ENCODE measurements at regions not wholly inside any gene's neighbourhood (a gene's known extent, or its start where the extent isn't known, plus 50 kb on each side); places are given as distances from the start of the nearest gene placed in this dataset.

GRCh38 chr4:177051473-177052060 is 258.1 kb upstream of the NEIL3 start:
- no peak for DNase-seq (ENCODE audit: low read depth)

GRCh38 chr4:177052211-177052934 is 257.3 kb upstream of the NEIL3 start:
- DNase-seq (ENCODE audit: low read depth), result no peak

DNA sequence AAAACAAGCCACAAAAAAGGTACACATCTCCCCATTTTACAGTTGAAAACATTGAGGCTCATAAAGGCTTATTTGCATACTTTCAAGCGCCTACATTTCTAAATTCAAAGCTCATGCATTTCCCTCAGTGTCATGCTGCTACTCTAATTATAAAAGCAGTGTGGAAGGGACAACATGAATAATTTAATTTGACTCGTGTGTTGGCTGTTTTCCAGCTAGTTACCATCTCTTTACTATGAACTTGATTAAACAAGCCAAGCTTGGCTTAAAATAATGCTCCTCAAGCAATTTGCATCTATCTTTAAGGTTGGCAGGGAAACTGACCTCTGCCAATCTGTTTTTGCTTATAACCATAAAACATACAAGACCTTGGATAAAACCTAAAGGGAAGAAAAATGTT is 252.5 kb upstream of the NEIL3 start:
- no peak for DNase-seq (ENCODE audit: low read depth)

- DNase-seq (ENCODE audit: low read depth), result no peak
Observed at GRCh38 chr4:177064116-177064515, 245.6 kb upstream of the NEIL3 start.

DNA sequence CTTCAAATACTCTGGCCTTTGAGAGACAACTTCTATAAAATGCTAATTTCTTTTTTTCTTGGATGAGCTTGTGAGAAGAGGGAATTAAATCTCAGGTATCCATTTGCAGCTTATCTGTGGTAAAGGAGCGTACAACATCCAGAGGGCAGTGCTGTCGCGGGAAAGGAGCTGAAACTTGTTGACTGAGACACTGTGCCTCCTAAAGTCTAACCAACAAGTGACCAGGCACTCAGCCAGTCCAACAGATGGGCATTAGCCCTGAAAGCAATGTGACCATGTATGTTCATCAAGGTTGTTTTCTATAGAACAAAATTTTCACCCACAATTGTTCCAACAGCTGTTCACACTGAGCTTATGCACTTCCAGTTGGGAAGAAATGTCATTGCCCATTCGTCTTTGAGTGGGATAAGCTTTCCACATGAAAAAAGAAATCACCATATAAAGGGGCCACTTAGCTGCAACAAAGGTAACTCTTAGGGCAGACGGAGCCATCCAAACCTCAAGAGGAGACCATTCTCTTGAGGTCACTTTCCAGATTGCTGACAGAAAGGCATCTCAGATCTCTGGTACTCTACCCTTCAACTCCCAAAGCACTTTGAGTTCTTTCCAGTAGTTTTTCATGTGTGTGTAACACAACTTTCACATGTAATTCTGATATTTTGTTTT is 244.8 kb upstream of the NEIL3 start:
- DNase-seq (ENCODE audit: low read depth), result no peak

GRCh38 chr4:177066746-177067145 is 242.9 kb upstream of the NEIL3 start:
- DNase-seq (ENCODE audit: low read depth), result no peak

DNA sequence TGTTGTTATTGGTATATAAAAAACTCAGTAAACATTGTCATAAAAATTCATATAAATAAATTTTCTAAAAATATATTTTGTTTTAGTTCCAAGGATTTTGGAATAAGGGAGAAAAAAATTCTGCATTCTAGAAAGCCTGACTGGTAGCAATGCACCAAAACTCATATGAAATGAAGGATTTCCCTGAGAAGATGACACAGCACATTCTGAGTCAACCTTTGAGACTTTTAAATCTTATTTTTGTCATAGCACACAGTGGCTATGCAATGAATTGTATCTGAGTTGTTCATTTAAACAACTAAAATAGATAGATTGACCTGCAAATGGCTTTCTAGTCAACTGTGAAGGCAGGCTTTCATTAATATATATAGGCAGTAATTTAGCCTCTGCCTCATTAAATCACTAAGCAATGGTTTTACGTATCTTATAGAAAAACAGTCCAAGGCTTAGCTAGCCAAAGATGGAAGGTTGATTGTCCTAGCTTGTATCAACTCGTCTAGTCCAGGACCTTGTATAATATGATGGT is 239.1 kb upstream of the NEIL3 start:
- no peak for DNase-seq (ENCODE audit: low read depth)

DNA sequence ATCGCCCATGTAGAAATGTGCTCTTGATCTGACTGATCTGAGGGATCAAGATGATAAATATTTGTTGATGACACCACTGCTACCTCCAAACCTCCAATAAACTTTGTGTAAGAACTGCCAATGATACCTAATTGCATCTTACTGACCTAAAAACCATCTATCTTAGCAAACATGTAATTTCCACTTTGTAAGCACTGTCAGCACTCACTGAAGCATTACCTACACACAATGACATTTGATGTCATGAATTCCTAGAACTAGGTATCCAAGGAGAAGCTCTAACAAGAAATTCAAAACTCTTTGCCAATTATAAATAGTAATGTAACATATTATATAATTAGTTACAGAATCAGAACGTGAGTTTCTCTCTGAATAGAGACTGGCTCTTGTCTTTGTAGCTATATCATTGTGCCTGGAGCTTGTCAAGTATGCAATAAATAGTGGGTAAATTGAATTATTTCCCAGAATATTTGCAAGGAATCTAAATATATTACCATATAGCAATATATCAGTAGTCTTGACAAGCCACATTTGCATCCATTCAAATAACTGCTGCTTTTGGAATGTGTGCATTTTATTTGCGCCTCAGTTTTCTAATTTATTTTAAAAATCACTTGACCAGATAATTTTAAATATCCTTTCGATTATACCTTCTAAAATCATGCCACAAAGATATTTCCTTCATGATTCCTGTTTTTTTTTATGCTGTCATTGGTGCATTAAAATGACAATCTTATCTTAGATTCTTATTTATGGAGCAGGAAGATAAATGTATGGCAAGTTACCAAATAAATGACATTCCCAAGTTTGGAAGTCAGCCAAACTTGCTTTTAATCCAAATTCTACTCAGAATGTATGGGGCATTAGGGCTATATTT is 232.3 kb upstream of the NEIL3 start:
- DNase-seq (ENCODE audit: low read depth), result no peak

- no peak for DNase-seq (ENCODE audit: low read depth)
Observed at GRCh38 chr4:177079327-177079726, 230.3 kb upstream of the NEIL3 start.

DNA sequence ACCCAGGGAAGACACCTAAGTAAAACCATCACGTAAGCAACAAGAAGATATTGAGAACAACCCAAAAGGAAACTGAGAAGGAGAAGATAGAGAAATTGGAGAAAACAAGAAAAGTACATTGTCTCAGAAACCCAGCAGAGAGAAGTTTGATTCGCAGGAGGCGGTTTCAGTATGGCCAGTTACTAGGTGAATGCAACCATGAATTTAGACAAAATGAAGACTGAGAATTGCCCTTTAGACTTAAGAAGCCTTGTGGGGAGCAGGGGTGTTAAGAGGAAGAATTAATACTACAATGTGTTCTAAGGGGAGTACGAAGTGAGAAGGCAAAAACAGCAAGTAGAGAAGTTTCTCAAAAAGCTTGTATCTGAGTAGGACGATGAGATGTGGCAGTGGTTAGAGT is 229.3 kb upstream of the NEIL3 start:
- no peak for DNase-seq (ENCODE audit: low read depth)

DNA sequence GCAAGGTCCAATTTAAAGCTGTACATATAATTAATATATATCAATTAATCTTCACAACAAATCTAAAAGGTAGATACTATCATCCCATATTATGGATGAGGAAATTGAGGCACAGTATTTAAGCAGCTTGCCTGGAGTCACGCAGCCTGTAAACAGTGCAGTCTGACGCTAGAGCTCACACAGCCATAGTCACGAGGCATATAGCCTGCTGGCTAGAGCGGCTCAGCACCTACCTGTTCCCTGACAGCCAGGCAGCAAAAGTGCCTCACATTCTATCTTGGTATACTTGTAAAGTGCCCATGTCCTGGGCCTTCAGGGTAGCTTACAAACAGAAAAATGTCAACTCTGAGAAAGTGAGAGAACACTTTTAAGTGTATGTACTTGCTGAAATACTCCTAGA is 222.6 kb upstream of the NEIL3 start:
- no peak for DNase-seq (ENCODE audit: low read depth)

GRCh38 chr4:177087499-177087898 is 222.2 kb upstream of the NEIL3 start:
- DNase-seq (ENCODE audit: low read depth), result no peak

DNA sequence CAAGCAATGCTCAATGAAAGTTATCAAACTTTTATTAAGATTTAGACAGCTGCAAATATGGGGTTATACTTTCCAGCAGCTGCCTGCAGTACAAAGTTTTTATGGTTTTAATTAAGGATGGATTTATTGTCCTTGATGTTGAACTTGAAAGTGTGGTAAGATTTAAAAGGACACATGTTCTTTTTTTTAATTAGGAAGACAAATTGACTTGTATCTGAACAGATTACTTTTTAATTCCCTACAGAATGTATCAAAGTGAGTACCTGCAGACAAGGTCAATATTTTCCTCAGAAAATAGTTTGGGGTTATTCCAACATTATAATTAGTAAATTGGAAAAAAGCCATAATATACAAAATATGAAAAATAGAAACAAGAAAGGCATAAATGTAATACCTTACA is 218.2 kb upstream of the NEIL3 start:
- DNase-seq (ENCODE audit: low read depth), result no peak

DNA sequence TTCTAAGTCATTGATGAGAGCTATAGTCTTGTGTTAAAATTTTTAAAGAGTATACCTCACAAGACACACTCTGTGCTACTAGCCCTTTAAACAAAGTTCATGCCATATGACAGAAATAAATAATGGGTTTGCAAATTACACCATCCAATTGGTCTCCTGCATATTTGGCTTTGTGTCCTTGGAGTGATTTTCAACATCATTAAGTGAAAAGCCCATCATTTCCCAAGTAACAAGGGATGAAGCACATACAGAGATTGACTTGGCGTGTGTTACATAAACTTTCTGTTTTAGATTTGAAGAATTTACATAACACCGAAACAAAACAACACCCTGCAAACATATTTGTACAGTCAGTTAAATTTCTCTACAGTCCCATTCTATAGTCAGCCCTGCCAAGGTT is 216.9 kb upstream of the NEIL3 start:
- no peak for DNase-seq (ENCODE audit: low read depth)

GRCh38 chr4:177093964-177094363 is 215.7 kb upstream of the NEIL3 start:
- no peak for DNase-seq (ENCODE audit: low read depth)

GRCh38 chr4:177097291-177097690 is 212.4 kb upstream of the NEIL3 start:
- DNase-seq (ENCODE audit: low read depth), result no peak

DNA sequence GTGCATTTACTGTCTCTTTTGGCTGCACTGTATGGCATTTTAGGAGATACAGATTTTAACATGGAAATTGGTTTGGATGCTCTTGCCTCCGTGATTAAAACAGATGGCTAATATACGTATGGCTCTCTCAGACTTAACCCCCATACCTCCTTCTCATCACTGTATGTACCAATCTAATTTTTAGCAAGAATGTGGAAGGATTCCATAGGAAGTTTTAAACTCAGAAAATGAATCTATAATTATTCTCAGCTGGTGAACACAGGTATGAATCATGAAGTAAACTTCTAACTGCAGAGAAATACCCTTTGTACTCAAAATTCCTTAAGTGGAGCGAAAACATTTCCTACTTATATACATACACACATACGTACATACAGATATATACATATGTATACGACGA is 210.5 kb upstream of the NEIL3 start:
- no peak for DNase-seq (ENCODE audit: low read depth)

DNA sequence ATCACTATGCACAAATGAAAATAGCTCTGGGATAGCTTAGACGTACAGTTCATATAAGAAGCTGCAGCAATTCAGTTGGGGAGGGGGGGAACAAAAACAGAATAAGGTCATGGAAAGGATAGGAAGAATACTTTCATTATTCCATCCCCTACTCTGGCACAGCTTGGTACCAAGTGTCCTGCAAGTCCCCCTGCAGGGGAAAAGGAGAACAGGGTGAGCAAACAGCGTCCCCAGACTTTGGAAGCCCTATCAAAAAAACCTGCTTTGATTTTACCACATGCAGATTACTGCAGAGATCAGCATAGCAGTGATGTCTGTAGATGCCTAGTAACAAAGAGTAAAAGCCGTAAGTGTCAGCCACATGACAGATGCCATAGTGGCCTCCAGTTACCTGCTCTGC is 209.4 kb upstream of the NEIL3 start:
- DNase-seq (ENCODE audit: low read depth), result no peak

DNA sequence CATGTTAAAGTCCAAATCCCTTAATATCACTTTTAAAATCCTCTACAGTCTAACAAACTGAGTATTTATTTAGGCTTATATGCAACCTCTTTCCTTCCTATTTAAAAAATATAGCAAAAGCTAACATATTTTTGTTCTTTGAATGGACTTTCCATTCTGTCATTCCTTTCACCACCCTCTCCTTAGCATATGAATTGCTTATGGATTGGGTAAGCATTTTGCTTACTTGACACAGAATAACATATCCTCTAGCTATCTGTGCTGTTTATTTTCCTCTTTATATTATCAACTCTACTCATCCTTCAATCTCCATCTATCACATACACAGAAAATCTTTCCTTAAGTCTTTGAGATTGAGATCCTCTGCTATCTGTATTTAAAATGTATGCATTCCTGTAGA is 206.1 kb upstream of the NEIL3 start:
- no peak for DNase-seq (ENCODE audit: low read depth)

- no peak for DNase-seq (ENCODE audit: low read depth)
Observed at GRCh38 chr4:177105536-177105935, 204.1 kb upstream of the NEIL3 start.

DNA sequence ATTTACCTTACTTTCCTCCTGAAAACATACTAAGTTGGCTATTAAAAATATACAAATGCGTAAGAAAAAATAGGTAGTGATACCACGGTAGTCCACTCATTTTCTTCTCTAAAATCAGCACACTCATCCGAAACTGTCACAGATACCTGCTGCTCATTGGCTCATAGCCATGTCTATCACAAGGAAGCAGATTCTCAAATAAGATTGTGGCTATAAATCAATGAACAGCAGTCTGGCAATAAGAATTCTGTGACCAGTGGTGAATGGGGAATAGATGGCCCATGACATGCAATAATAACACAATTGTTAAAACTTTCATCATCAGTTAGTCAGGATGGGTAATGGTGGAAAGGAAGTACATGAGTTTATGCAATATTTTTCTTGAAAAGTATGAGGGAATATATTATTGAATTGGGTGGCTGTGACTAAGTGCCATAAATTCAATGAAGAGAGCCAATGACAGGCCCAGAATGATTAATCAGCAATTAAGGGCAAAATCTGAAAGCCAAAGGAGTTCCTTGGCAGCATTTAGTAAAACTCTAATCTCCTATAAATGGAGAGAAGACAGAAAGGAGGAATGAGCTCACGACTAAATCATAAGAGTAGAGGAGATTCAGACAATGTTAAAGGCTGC is 202.3 kb upstream of the NEIL3 start:
- no peak for DNase-seq (ENCODE audit: low read depth)

GRCh38 chr4:177108708-177109107 is 201.0 kb upstream of the NEIL3 start:
- no peak for DNase-seq (ENCODE audit: low read depth)
